Stimulated activated CD8-positive, alpha-beta memory T cell treated with anti-CD3 and anti-CD28 coated beads, Interleukin-15, amount 100 ng/mL, for 1 hour (primary cell): ENCODE measurements at regions not wholly inside any gene's neighbourhood (a gene's known extent, or its start where the extent isn't known, plus 50 kb on each side); places are given as distances from the start of the nearest gene placed in this dataset.
"Not testable (repeated sequence)": the region's sequence is repeated elsewhere in the genome, so short reads cannot be mapped to it uniquely, and the experiment has no call there.

ENCODE experiments used
- DNase-seq: peaks from one replicate; pipeline ENCODE4 v3.0.0-alpha.2; 2020; ENCODE audit warnings: low read depth

DNA sequence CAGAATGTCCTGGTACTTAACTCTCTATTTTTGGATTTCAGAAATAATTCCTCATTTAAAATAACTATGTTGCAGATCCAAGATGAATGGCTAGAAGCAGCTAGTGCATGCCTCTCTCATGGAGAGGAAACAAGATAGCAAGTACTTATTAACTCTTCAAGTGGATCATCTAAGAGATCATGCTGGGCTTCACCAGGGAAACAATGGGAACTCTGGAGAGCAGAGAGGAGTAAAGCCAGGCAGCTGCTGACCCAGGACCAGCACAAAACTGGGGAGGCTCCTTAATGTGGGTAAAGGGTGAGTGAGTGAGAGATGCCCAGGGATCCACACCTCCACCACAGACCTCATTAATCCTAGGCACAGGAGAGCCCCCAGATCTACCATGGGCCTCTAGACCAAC, 897.8 kb upstream of the ACO1 start:
- no peak for DNase-seq

GRCh38 chr9:31490551-31491106, 893.8 kb upstream of the ACO1 start:
- no peak for DNase-seq

DNA sequence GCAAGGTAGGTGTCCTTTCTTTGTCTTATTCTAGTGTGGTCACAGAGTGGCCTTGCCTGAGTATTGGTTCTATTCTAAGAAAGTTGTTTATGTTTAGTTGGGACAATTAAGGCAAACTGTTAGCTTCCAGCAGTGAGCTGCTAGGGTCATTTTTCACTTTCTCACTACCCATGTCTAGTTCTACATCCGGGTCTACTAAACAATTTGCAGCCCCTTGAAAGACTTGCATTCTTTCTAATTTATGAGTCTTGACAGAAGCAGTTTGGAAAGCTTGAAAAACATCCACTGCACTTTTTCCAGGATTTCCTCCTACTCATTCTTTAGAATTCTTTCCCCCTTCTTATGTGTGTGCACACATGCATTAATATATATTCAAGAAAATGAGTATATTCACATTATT, 892.2 kb upstream of the ACO1 start:
- no peak for DNase-seq

- DNase-seq: no peak
These were observed 884.0 kb upstream of the ACO1 start for GRCh38 chr9:31500422-31500821.

GRCh38 chr9:31519011-31519410, 865.4 kb upstream of the ACO1 start:
- DNase-seq: no peak

GRCh38 chr9:31519424-31519823, 865.0 kb upstream of the ACO1 start:
- no peak for DNase-seq

GRCh38 chr9:31519826-31520225, 864.6 kb upstream of the ACO1 start:
- no peak for DNase-seq

GRCh38 chr9:31520301-31521085, 864.0 kb upstream of the ACO1 start:
- no peak for DNase-seq

- DNase-seq: no peak
These were observed 848.8 kb upstream of the ACO1 start for GRCh38 chr9:31535651-31536050.

GRCh38 chr9:31536471-31536870, 848.0 kb upstream of the ACO1 start:
- DNase-seq: no peak

GRCh38 chr9:31541721-31542281, 842.6 kb upstream of the ACO1 start:
- no peak for DNase-seq

DNA sequence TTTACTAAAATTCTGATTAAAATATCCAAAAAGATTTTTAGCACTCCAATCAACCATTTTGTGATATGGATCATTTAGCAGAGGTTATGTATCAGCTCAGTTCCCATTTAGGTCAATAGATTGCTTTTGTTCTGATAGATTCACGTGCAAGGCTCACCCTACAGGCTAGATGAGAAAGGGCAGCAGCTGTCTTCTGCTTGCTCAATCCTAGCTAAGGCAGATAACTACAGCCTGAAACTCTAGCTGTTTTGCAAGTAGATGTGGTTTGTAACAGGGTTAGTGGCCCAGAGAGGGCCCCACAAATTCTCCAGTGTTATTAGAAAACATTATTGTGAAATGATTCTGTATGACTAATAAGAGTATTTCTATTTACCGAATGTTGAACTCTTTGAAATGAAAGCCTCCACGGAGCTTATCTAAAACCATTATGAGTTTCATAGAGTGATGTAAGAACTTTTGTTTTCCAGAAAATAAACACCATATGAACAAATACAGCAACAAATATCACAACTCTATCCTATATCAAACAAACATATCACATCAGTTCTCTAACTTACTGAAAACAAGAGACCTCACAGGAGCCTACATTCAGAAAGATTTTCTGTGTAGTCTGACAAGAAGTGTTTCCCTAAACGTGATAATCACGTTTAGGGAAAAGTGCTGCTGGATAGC, 841.9 kb upstream of the ACO1 start:
- DNase-seq: no peak

GRCh38 chr9:31554941-31555340, 829.5 kb upstream of the ACO1 start:
- no peak for DNase-seq

- no peak for DNase-seq
These were observed 827.6 kb upstream of the ACO1 start for GRCh38 chr9:31556667-31557463.

- DNase-seq: not testable (repeated sequence)
These were observed 812.3 kb upstream of the ACO1 start for GRCh38 chr9:31572190-31572589.

- DNase-seq: no peak
These were observed 810.9 kb upstream of the ACO1 start for GRCh38 chr9:31573561-31573960.

DNA sequence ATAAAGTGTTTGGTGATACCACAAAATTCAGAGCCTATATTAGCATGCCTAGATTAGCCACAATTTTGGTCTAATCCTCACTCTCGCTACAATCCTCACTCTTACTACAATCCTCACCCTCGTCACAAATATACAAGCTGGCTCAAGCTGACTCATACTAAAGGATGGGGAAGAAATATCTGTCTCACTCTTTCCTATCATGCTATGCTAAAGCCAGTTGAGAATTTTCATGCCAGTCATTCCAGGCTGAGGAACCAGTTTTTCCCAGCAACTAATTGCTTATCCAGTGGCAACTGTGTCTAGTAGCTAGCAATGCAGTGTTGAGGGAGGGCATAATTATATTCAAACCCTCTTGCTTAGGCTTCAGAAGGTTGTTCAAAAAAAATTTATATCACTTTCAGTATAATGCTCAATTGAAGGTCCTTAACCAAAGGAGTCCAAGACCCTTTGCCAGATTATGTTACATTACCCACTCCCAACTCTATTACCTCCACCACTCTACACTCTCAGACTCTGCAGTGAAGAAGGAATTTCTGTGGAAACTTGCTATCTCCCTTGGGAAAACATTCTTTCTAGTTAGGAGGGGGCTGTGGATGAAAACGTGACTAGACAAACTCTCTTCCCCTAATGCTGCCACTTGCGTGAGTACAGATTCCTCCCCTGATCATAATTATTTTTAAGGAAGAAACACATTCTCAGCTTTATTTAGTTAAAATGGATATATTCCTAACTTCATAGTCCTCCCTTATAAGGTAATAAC, 810.3 kb upstream of the ACO1 start:
- DNase-seq: no peak

DNA sequence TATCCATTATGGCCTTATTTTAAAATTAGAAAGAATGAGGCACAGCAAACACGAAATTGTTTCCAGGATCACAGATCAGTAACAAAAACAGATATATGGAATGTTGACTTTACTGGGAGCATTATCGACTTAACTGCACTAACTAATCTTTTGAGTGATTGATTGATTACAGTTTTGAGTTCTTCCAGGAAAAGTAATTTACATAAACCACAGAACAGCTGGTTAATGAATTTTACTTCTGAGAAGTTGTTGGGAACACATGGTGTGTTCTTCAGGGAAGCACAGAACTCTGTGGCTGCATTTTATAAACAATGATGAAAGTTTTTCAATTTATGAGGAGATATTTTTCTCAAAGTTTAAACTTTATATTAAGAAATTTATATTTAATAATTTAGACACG, 802.4 kb upstream of the ACO1 start:
- DNase-seq: no peak

GRCh38 chr9:31582561-31582960, 801.9 kb upstream of the ACO1 start:
- no peak for DNase-seq

DNA sequence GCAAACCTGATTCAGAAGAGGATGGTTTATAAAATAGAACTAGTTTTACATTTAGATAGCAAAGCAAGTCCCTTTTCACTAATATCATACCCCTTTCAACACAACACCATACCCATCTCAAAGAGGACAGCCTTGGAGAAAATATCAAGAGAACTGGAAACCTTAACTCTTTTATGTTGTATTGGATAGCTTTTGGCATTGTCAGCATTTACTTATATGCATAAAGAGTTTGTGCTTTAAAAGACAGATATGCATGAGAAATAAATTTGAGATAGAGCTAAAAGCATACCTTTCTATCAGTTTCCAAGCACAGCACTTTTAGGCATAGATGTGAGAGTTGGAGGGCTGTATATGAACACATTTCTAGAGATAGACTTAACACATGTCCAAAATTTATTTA, 799.3 kb upstream of the ACO1 start:
- no peak for DNase-seq

DNA sequence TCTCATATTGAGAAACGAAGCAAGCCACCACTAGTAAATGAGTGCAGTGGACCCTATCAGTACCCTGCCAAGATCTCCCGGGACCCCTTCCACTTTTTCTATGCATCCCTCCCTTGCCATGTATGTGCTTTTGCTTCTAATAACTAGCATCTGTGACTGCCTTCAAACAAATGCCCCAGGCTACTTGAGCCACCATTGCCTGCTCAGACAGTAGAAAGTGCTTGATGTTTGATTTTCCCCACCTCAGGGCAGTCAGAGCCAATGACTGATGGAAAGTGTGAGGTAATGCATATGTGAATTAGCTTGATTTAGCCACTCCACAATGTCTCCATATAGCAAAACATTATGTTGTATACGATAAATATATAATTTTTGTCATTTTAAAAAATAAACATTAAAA, 797.3 kb upstream of the ACO1 start:
- DNase-seq: no peak

DNA sequence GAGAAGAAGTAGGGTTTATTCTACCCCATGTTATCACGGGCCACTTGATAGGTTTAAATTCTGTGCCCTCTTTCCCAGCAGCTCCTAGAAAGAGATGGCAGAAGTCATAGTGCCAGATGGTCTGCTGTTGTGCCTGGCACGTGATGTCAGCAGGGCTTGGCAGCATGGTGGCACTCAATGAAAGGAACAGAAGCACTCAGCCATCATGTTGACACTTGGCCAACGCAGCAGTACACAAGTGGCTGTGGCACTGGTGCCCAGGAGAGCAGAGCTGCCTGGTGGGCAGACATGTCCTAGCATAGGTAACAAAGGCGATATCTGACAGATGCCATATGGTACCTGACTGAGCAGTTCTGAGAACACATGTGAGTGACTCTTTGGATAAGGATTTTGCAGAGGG, 796.4 kb upstream of the ACO1 start:
- DNase-seq: no peak
